Peyer's patch (tissue), 4 donors: ENCODE measurements at regions not wholly inside any gene's neighbourhood (a gene's known extent, or its start where the extent isn't known, plus 50 kb on each side); places are given as distances from the start of the nearest gene placed in this dataset.

Source experiments
- DNase-seq, 3 donors: peaks; one replicate each; pipeline ENCODE4 v3.0.0-alpha.2; 2017 to 2019
- H3K27ac ChIP-seq, 4 donors: fragments of 200-600 bp; sonication (generic); one replicate each; pipeline ENCODE4 v1.5.1; 2016 to 2019
- H3K27me3 ChIP-seq, 2 donors: fragments of 200-600 bp; sonication (generic); one replicate each; pipeline ENCODE4 v1.5.1; 2019
- H3K36me3 ChIP-seq, 3 donors: fragments of 200-600 bp; sonication (generic); one replicate each; pipeline ENCODE4 v1.5.1; 2016 to 2019
- H3K4me1 ChIP-seq, 4 donors: fragments of 200-600 bp; sonication (generic); one replicate each; pipeline ENCODE4 v1.5.1; 2016 to 2019
- H3K4me3 ChIP-seq, 4 donors: fragments of 200-600 bp; sonication (generic); 1 replicate in 3 of 4; 2 replicates in 1 of 4; pipeline ENCODE4 v1.5.1; 2016 to 2019; ENCODE audit warnings: mild to moderate bottlenecking in 1 of 4
- H3K9me3 ChIP-seq, 4 donors: fragments of 200-600 bp; sonication (generic); one replicate each; pipeline ENCODE4 v1.5.1; 2016 to 2019; ENCODE audit warnings: mild to moderate bottlenecking in 1 of 4
- POLR2A ChIP-seq, 2 donors: fragments of 450-650 bp; IDR thresholded peaks; one replicate each; pipeline ENCODE4 v1.5.1; 2017; ENCODE audit warnings: antibody characterized with exemption in 2 of 2, mild to moderate bottlenecking in 2 of 2, moderate library complexity in 2 of 2
- TF ChIP-seq, protein P1 (sequence below), 6 experiments: fragments of 450-650 bp in 4 of 6; fragments of 200-600 bp in 2 of 6; sonication (generic) in 1 of 6; IDR thresholded peaks; one replicate each; pipeline ENCODE4 v1.5.1; 2017 to 2019; ENCODE audit warnings: antibody characterized with exemption in 6 of 6, mild to moderate bottlenecking in 3 of 6, moderate library complexity in 1 of 6

GRCh38 chr10:117723343-117723742, 180.8 kb downstream of the EMX2 start:
- H3K4me3 ChIP-seq: no peak overlapping the region
- no peaks in the 10 kb centered on the region for H3K27me3 ChIP-seq
- H3K27ac ChIP-seq: no peak overlapping the region
- no peak for TF ChIP-seq POLR2A (IDR thresholded peaks at IDR 0.05)
- TF ChIP-seq, protein P1, sequence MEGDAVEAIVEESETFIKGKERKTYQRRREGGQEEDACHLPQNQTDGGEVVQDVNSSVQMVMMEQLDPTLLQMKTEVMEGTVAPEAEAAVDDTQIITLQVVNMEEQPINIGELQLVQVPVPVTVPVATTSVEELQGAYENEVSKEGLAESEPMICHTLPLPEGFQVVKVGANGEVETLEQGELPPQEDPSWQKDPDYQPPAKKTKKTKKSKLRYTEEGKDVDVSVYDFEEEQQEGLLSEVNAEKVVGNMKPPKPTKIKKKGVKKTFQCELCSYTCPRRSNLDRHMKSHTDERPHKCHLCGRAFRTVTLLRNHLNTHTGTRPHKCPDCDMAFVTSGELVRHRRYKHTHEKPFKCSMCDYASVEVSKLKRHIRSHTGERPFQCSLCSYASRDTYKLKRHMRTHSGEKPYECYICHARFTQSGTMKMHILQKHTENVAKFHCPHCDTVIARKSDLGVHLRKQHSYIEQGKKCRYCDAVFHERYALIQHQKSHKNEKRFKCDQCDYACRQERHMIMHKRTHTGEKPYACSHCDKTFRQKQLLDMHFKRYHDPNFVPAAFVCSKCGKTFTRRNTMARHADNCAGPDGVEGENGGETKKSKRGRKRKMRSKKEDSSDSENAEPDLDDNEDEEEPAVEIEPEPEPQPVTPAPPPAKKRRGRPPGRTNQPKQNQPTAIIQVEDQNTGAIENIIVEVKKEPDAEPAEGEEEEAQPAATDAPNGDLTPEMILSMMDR (IDR thresholded peaks at IDR 0.05): no peak
- no peaks in the 10 kb centered on the region for H3K4me1 ChIP-seq
- DNase-seq: no peak
- H3K9me3 ChIP-seq: no peaks in the 10 kb centered on the region
- H3K36me3 ChIP-seq: no peaks in the 10 kb centered on the region

- H3K9me3 ChIP-seq: no peaks in the 10 kb centered on the region
- H3K4me3 ChIP-seq: no peak overlapping the region
- TF ChIP-seq, protein P1 (IDR thresholded peaks at IDR 0.05): no peak
These were observed 183.4 kb downstream of the EMX2 start for GRCh38 chr10:117725993-117726392.

DNA sequence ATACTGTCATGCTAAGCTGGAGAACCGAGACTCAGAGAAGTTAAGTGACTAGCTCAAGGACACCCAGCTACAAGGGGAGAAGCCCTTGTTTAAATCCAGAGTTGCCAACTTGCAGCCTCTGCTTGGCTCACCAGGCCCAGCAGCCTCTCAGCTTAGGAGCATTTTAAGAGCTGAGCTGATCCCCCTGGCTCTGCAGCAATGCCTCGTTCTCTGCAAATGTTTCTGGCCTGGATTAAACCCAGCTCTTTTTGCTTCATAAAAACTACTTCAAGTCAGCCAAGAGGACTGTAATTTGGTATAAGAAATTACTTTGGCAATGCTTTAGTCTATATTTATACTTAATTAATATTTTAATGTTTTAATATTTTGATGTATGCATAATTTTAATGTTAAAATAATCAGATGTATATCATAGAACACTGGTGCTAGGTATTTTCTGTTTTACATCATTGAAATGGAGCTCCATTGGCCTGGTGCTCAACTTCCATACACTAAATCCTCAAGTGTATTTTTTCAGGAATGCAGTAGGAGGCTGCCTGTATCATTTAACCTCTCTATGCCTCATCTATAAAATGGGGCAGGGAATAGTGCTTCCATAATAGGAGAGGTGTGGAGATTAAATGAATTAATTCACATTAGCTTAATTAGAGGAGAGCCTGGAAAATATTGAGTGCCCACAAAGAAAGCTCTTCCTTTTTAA, 184.2 kb downstream of the EMX2 start:
- H3K9me3 ChIP-seq: no peaks in the 10 kb centered on the region
- no peak overlapping the region for H3K27ac ChIP-seq
- H3K4me1 ChIP-seq: no peaks in the 10 kb centered on the region
- H3K27me3 ChIP-seq: no peaks in the 10 kb centered on the region
- TF ChIP-seq, protein P1 (IDR thresholded peaks at IDR 0.05): no peak
- TF ChIP-seq POLR2A (IDR thresholded peaks at IDR 0.05): no peak
- H3K36me3 ChIP-seq: no peaks in the 10 kb centered on the region
- no peak for DNase-seq
- no peak overlapping the region for H3K4me3 ChIP-seq

More at GRCh38 chr10:117725993-117726392, 183.4 kb downstream of the EMX2 start:
- Histone ChIP-seq H3K36me3 (no peaks in the 10 kb centered on the region), H3K27ac (no peak overlapping the region), H3K27me3 (no peaks in the 10 kb centered on the region), H3K4me1 (no peaks in the 10 kb centered on the region)
- DNase-seq: no peak

DNA sequence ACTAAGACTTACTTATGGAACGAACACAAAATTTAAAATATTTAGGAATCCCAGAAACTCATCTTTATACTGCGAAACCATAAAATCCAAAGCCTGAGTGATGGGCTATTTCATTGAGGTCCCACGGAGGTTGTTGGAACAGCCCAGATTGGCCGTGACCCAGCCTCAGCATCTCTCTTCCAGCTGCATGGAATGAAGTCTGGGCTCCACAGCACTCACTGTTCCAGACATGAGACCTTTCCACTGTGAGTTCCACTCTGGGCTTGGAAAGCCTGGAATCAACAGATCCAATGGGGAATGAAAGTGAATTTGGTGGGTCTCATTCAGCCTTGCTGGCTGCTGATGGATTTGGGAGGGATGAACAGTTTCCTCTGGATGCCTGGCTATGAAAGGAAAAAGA, 184.9 kb downstream of the EMX2 start:
- TF ChIP-seq, protein P1 (IDR thresholded peaks at IDR 0.05): no peak
- TF ChIP-seq POLR2A (IDR thresholded peaks at IDR 0.05): no peak
- no peak overlapping the region for H3K27ac ChIP-seq
- DNase-seq: no peak
- no peaks in the 10 kb centered on the region for H3K27me3 ChIP-seq
- H3K4me1 ChIP-seq: no peaks in the 10 kb centered on the region
- no peaks in the 10 kb centered on the region for H3K36me3 ChIP-seq
- H3K9me3 ChIP-seq: no peaks in the 10 kb centered on the region
- no peak overlapping the region for H3K4me3 ChIP-seq

GRCh38 chr10:117728087-117728486, 185.5 kb downstream of the EMX2 start:
- Histone ChIP-seq H3K36me3 (no peaks in the 10 kb centered on the region), H3K27me3 (no peaks in the 10 kb centered on the region), H3K4me3 (no peak overlapping the region), H3K27ac (no peak overlapping the region), H3K9me3 (no peaks in the 10 kb centered on the region), H3K4me1 (no peaks in the 10 kb centered on the region)
- no peak for DNase-seq
- TF ChIP-seq, protein P1 (IDR thresholded peaks at IDR 0.05): no peak
- no peak for TF ChIP-seq POLR2A (IDR thresholded peaks at IDR 0.05)

GRCh38 chr10:117729156-117729555, 186.6 kb downstream of the EMX2 start:
- no peak for DNase-seq
- Histone ChIP-seq H3K9me3 (no peaks in the 10 kb centered on the region), H3K27ac (no peak overlapping the region), H3K36me3 (no peaks in the 10 kb centered on the region), H3K4me3 (no peak overlapping the region), H3K27me3 (no peaks in the 10 kb centered on the region), H3K4me1 (no peaks in the 10 kb centered on the region)
- TF ChIP-seq, protein P1 (IDR thresholded peaks at IDR 0.05): no peak
- no peak for TF ChIP-seq POLR2A (IDR thresholded peaks at IDR 0.05)
